ENCODE measurements at regions not wholly inside any gene's neighbourhood (a gene's known extent, or its start where the extent isn't known, plus 50 kb on each side); places are given as distances from the start of the nearest gene placed in this dataset.

DNA sequence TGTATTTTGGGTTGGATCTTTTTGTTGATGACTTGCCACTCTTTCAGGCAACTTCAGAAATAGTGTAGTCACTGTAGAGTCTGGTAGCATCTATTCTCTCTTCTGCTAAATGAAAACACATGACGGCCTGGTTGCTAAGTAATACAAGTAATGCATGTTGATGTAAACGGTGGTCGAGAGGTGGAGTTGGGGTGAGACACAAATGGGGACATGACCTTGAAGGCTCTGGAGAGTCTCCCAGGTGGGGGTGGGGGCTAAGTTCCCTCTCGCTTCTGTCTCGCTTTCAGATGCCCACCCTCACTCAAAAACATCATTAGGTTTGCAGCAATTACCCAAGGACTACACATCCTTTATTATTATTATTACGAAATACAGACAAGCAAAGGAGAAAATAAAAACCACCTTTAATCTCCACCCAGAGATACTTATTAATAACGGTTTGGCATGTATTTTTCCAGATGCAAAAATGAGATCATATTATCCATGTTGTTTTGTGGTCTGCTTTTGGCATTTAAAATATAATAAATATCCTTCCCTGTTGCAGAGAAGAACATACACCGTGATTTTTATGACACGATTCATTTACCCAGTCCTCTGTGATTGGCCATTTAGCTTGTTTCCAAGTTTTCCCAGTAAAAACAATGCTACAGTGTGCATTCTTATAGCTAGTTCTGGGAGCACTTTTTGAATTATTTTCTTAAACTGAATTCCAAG, 138.1 kb downstream of the MIS18A start:
- WGBS, result 85% methylated on average over 7 of the region's 9 CpGs
- no peak overlapping the region for H2BK12ac ChIP-seq (ENCODE audit: low read length in 2 of 2)
- no peak overlapping the region for H3K4me2 ChIP-seq (ENCODE audit: low read length, poor library complexity, severe bottlenecking)
- no peaks in the 10 kb centered on the region for H3K36me3 ChIP-seq (ENCODE audit: control insufficient read depth in 1 of 2, insufficient read depth in 2 of 2, low read depth in 1 of 2, low read length in 2 of 2)
- H2BK15ac ChIP-seq (ENCODE audit: low read depth, poor library complexity, severe bottlenecking), result no peak overlapping the region
- DNase-seq, result no peak
- no peak overlapping the region for H2BK120ac ChIP-seq (ENCODE audit: low read depth, low read length)
- H3K27me3 ChIP-seq (ENCODE audit: control insufficient read depth in 1 of 2, insufficient read depth in 1 of 2, low read length in 2 of 2), result peaks cover 0 to 5% of the 10 kb centered on the region in 2 experiments
- no peaks in the 10 kb centered on the region for H3K79me1 ChIP-seq (replicated peaks; ENCODE audit: low read length, poor library complexity, severe bottlenecking)
- H2AK5ac ChIP-seq (ENCODE audit: low read length, severe bottlenecking), result no peak overlapping the region
- H3K9ac ChIP-seq (ENCODE audit: low read length), result peak overlapping the region; percentile 62
- H3K4ac ChIP-seq (ENCODE audit: low read depth in 1 of 2, low read length in 2 of 2), result no peak overlapping the region
- no peak overlapping the region for H3K4me3 ChIP-seq (ENCODE audit: insufficient read depth in 1 of 2, low read depth in 1 of 2, low read length in 2 of 2)
- H3K27ac ChIP-seq (ENCODE audit: low read length, poor library complexity, severe bottlenecking), result no peak overlapping the region
- H3K23ac ChIP-seq (ENCODE audit: low read length in 2 of 2), result no peak overlapping the region
- H3K4me1 ChIP-seq (ENCODE audit: control insufficient read depth, insufficient read depth, low read depth, low read length), result no peaks in the 10 kb centered on the region
- H2BK5ac ChIP-seq (ENCODE audit: low read depth, low read length, poor library complexity, severe bottlenecking), result no peak overlapping the region
- peaks cover 6% of the 10 kb centered on the region for H3K9me3 ChIP-seq (ENCODE audit: control insufficient read depth, low read length)
- no peak overlapping the region for H3K14ac ChIP-seq (ENCODE audit: low read length in 2 of 2)
- H4K91ac ChIP-seq (ENCODE audit: low read length), result no peak overlapping the region
- no peak overlapping the region for H4K8ac ChIP-seq (ENCODE audit: low read length)
- no peak overlapping the region for H3K18ac ChIP-seq (ENCODE audit: low read depth in 1 of 2, low read length in 2 of 2)
- H2AFZ ChIP-seq (ENCODE audit: low read depth, low read length), result no peak overlapping the region

GRCh38 chr21:32140151-32140550, 138.7 kb downstream of the MIS18A start:
- no peak overlapping the region for H2BK120ac ChIP-seq (ENCODE audit: low read depth, low read length)
- H2AFZ ChIP-seq (ENCODE audit: low read depth, low read length), result no peak overlapping the region
- no peak overlapping the region for H3K14ac ChIP-seq (ENCODE audit: low read length in 2 of 2)
- peaks cover 6% of the 10 kb centered on the region for H3K9me3 ChIP-seq (ENCODE audit: control insufficient read depth, low read length)
- H3K4me1 ChIP-seq (ENCODE audit: control insufficient read depth, insufficient read depth, low read depth, low read length), result no peaks in the 10 kb centered on the region
- H3K4me2 ChIP-seq (ENCODE audit: low read length, poor library complexity, severe bottlenecking), result no peak overlapping the region
- H3K18ac ChIP-seq (ENCODE audit: low read depth in 1 of 2, low read length in 2 of 2), result no peak overlapping the region
- no peak overlapping the region for H3K4me3 ChIP-seq (ENCODE audit: insufficient read depth in 1 of 2, low read depth in 1 of 2, low read length in 2 of 2)
- no peak for DNase-seq
- no peak overlapping the region for H2BK15ac ChIP-seq (ENCODE audit: low read depth, poor library complexity, severe bottlenecking)
- H2BK5ac ChIP-seq (ENCODE audit: low read depth, low read length, poor library complexity, severe bottlenecking), result no peak overlapping the region
- WGBS, result 87% methylated on average over 4 of the region's 4 CpGs
- no peaks in the 10 kb centered on the region for H3K79me1 ChIP-seq (replicated peaks; ENCODE audit: low read length, poor library complexity, severe bottlenecking)
- no peak overlapping the region for H3K4ac ChIP-seq (ENCODE audit: low read depth in 1 of 2, low read length in 2 of 2)
- H3K23ac ChIP-seq (ENCODE audit: low read length in 2 of 2), result no peak overlapping the region
- no peak overlapping the region for H2AK5ac ChIP-seq (ENCODE audit: low read length, severe bottlenecking)
- H2BK12ac ChIP-seq (ENCODE audit: low read length in 2 of 2), result no peak overlapping the region
- H3K27me3 ChIP-seq (ENCODE audit: control insufficient read depth in 1 of 2, insufficient read depth in 1 of 2, low read length in 2 of 2), result peaks cover 0 to 5% of the 10 kb centered on the region in 2 experiments
- H3K36me3 ChIP-seq (ENCODE audit: control insufficient read depth in 1 of 2, insufficient read depth in 2 of 2, low read depth in 1 of 2, low read length in 2 of 2), result no peaks in the 10 kb centered on the region
- H3K27ac ChIP-seq (ENCODE audit: low read length, poor library complexity, severe bottlenecking), result no peak overlapping the region
- no peak overlapping the region for H4K8ac ChIP-seq (ENCODE audit: low read length)
- peak overlapping the region; percentile 62 for H3K9ac ChIP-seq (ENCODE audit: low read length)
- no peak overlapping the region for H4K91ac ChIP-seq (ENCODE audit: low read length)

DNA sequence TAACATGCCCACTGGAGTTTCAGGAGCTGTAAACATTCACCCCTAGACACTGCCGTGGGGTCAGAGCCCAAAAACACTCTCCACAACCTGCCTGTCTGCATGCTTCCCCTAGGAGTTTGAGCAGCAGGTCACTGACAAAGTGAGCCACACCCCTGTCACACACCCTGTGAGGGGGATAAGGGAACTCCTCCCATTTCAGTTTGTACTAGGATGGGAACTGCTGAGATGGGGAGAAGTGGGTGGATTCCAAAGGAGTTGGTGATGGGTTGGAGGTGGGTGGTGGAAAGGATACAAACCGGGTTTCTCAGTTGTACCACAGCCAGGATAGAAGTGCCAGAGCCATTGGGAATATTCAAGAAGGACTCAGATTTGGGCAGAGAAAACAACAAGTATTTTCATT, 140.2 kb downstream of the MIS18A start:
- no peak overlapping the region for H2AK5ac ChIP-seq (ENCODE audit: low read length, severe bottlenecking)
- no peak overlapping the region for H2BK15ac ChIP-seq (ENCODE audit: low read depth, poor library complexity, severe bottlenecking)
- peaks cover 0 to 2% of the 10 kb centered on the region in 2 experiments for H3K27me3 ChIP-seq (ENCODE audit: control insufficient read depth in 1 of 2, insufficient read depth in 1 of 2, low read length in 2 of 2)
- H3K4me3 ChIP-seq (ENCODE audit: insufficient read depth in 1 of 2, low read depth in 1 of 2, low read length in 2 of 2), result no peak overlapping the region
- 88% methylated on average over 2 of the region's 2 CpGs for WGBS
- no peaks in the 10 kb centered on the region for H3K79me1 ChIP-seq (replicated peaks; ENCODE audit: low read length, poor library complexity, severe bottlenecking)
- no peak overlapping the region for H2AFZ ChIP-seq (ENCODE audit: low read depth, low read length)
- H3K4ac ChIP-seq (ENCODE audit: low read depth in 1 of 2, low read length in 2 of 2), result no peak overlapping the region
- no peaks in the 10 kb centered on the region for H3K4me1 ChIP-seq (ENCODE audit: control insufficient read depth, insufficient read depth, low read depth, low read length)
- no peak overlapping the region for H3K18ac ChIP-seq (ENCODE audit: low read depth in 1 of 2, low read length in 2 of 2)
- no peak overlapping the region for H3K4me2 ChIP-seq (ENCODE audit: low read length, poor library complexity, severe bottlenecking)
- H3K9me3 ChIP-seq (ENCODE audit: control insufficient read depth, low read length), result peaks cover 6% of the 10 kb centered on the region
- no peak overlapping the region for H2BK5ac ChIP-seq (ENCODE audit: low read depth, low read length, poor library complexity, severe bottlenecking)
- H3K9ac ChIP-seq (ENCODE audit: low read length), result no peak overlapping the region
- H4K8ac ChIP-seq (ENCODE audit: low read length), result no peak overlapping the region
- no peaks in the 10 kb centered on the region for H3K36me3 ChIP-seq (ENCODE audit: control insufficient read depth in 1 of 2, insufficient read depth in 2 of 2, low read depth in 1 of 2, low read length in 2 of 2)
- H2BK12ac ChIP-seq (ENCODE audit: low read length in 2 of 2), result no peak overlapping the region
- H3K14ac ChIP-seq (ENCODE audit: low read length in 2 of 2), result no peak overlapping the region
- H3K27ac ChIP-seq (ENCODE audit: low read length, poor library complexity, severe bottlenecking), result no peak overlapping the region
- H3K23ac ChIP-seq (ENCODE audit: low read length in 2 of 2), result no peak overlapping the region
- H2BK120ac ChIP-seq (ENCODE audit: low read depth, low read length), result no peak overlapping the region
- DNase-seq, result no peak
- H4K91ac ChIP-seq (ENCODE audit: low read length), result no peak overlapping the region

DNA sequence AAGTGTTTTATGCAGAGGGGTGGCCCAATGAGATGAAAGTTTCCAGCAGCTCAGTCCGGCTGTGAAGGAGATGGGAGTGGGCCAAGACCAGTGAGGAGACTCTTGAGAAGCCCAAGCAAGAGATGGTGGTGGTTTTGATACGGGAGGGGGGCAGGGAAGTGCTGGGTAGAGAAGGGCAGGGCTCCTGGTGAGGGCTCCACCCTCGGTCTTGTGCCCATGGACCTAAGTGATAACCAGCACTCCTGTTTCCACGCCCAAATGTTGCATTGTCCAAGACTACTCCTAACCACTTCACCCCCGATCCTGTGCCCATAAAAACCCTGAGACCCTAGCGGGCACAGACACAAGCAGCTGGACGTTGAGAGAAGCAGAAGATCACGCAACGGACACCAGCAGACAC, 140.9 kb downstream of the MIS18A start:
- H3K4me2 ChIP-seq (ENCODE audit: low read length, poor library complexity, severe bottlenecking), result no peak overlapping the region
- no peak overlapping the region for H3K4me3 ChIP-seq (ENCODE audit: insufficient read depth in 1 of 2, low read depth in 1 of 2, low read length in 2 of 2)
- H3K23ac ChIP-seq (ENCODE audit: low read length in 2 of 2), result no peak overlapping the region
- H3K9ac ChIP-seq (ENCODE audit: low read length), result no peak overlapping the region
- H3K9me3 ChIP-seq (ENCODE audit: control insufficient read depth, low read length), result peaks cover 6% of the 10 kb centered on the region
- no peak overlapping the region for H2BK15ac ChIP-seq (ENCODE audit: low read depth, poor library complexity, severe bottlenecking)
- DNase-seq, result no peak
- H3K27me3 ChIP-seq (ENCODE audit: control insufficient read depth in 1 of 2, insufficient read depth in 1 of 2, low read length in 2 of 2), result no peaks in the 10 kb centered on the region
- no peaks in the 10 kb centered on the region for H3K36me3 ChIP-seq (ENCODE audit: control insufficient read depth in 1 of 2, insufficient read depth in 2 of 2, low read depth in 1 of 2, low read length in 2 of 2)
- H4K91ac ChIP-seq (ENCODE audit: low read length), result no peak overlapping the region
- H2BK12ac ChIP-seq (ENCODE audit: low read length in 2 of 2), result no peak overlapping the region
- no peak overlapping the region for H2AK5ac ChIP-seq (ENCODE audit: low read length, severe bottlenecking)
- WGBS, result 76% methylated on average over 9 of the region's 9 CpGs
- no peak overlapping the region for H3K18ac ChIP-seq (ENCODE audit: low read depth in 1 of 2, low read length in 2 of 2)
- H3K27ac ChIP-seq (ENCODE audit: low read length, poor library complexity, severe bottlenecking), result no peak overlapping the region
- no peak overlapping the region for H3K4ac ChIP-seq (ENCODE audit: low read depth in 1 of 2, low read length in 2 of 2)
- no peak overlapping the region for H2BK5ac ChIP-seq (ENCODE audit: low read depth, low read length, poor library complexity, severe bottlenecking)
- H3K79me1 ChIP-seq (replicated peaks; ENCODE audit: low read length, poor library complexity, severe bottlenecking), result no peaks in the 10 kb centered on the region
- H3K4me1 ChIP-seq (ENCODE audit: control insufficient read depth, insufficient read depth, low read depth, low read length), result no peaks in the 10 kb centered on the region
- H4K8ac ChIP-seq (ENCODE audit: low read length), result no peak overlapping the region
- H2AFZ ChIP-seq (ENCODE audit: low read depth, low read length), result no peak overlapping the region
- no peak overlapping the region for H3K14ac ChIP-seq (ENCODE audit: low read length in 2 of 2)
- no peak overlapping the region for H2BK120ac ChIP-seq (ENCODE audit: low read depth, low read length)
